Stimulated activated effector memory CD8-positive, alpha-beta T cell treated with anti-CD3 and anti-CD28 coated beads, Interleukin-12 subunit alpha, Interleukin-12 subunit beta, amount 100 ng/mL, for 72 hours (primary cell): ENCODE measurements at regions not wholly inside any gene's neighbourhood (a gene's known extent, or its start where the extent isn't known, plus 50 kb on each side); places are given as distances from the start of the nearest gene placed in this dataset.

Source experiments
- ATAC-seq: fragments of 150-1000 bp; cut with Tn5 transposase; 2 replicates; pipeline ENCODE4 v1.10.0; 2021
- DNase-seq, 2 donors: peaks; one replicate each; pipeline ENCODE4 v3.0.0; 2021 to 2022; ENCODE audit warnings: low spot score in 2 of 2
- H3K27ac Mint-ChIP-seq: one replicate; pipeline ENCODE4 v1.8.0; 2022; ENCODE audit warnings: mild to moderate bottlenecking, mixed read lengths
- H3K36me3 Mint-ChIP-seq: one replicate; pipeline ENCODE4 v1.8.0; 2022; ENCODE audit warnings: mild to moderate bottlenecking, mixed read lengths
- H3K4me1 Mint-ChIP-seq: one replicate; pipeline ENCODE4 v1.8.0; 2022; ENCODE audit warnings: mixed read lengths
- H3K4me3 Mint-ChIP-seq: one replicate; pipeline ENCODE4 v1.8.0; 2022; ENCODE audit warnings: mild to moderate bottlenecking, mixed read lengths
- H3K9me3 Mint-ChIP-seq: one replicate; pipeline ENCODE4 v1.8.0; 2022; ENCODE audit warnings: mixed read lengths

- no peaks in the 10 kb centered on the region for H3K36me3 Mint-ChIP-seq
- no peaks in the 10 kb centered on the region for H3K4me1 Mint-ChIP-seq
- no peak overlapping the region for H3K27ac Mint-ChIP-seq
- no peak overlapping the region for H3K4me3 Mint-ChIP-seq
- peak; percentile 19 for ATAC-seq
- no peaks in the 10 kb centered on the region for H3K9me3 Mint-ChIP-seq
- no peak for DNase-seq
Measured at GRCh38 chr2:205860885-205861284, 178.6 kb downstream of the NRP2 start.

GRCh38 chr2:205860181-205860580, 177.9 kb downstream of the NRP2 start:
- no peaks in the 10 kb centered on the region for H3K36me3 Mint-ChIP-seq
- peak; percentile 22 for ATAC-seq

GRCh38 chr2:205858881-205859441, 176.7 kb downstream of the NRP2 start:
- no peak for ATAC-seq
- H3K9me3 Mint-ChIP-seq: no peaks in the 10 kb centered on the region

More at GRCh38 chr2:205860181-205860580, 177.9 kb downstream of the NRP2 start:
- no peak for DNase-seq
- Mint-ChIP-seq H3K9me3 (no peaks in the 10 kb centered on the region), H3K4me3 (no peak overlapping the region), H3K4me1 (no peaks in the 10 kb centered on the region), H3K27ac (no peak overlapping the region)

GRCh38 chr2:205858275-205858674, 176.0 kb downstream of the NRP2 start:
- no peaks in the 10 kb centered on the region for H3K9me3 Mint-ChIP-seq
- no peak for DNase-seq
- H3K36me3 Mint-ChIP-seq: no peaks in the 10 kb centered on the region
- no peak overlapping the region for H3K4me3 Mint-ChIP-seq
- H3K4me1 Mint-ChIP-seq: no peaks in the 10 kb centered on the region
- ATAC-seq: no peak
- H3K27ac Mint-ChIP-seq: no peak overlapping the region

More at GRCh38 chr2:205858881-205859441, 176.7 kb downstream of the NRP2 start:
- Mint-ChIP-seq H3K36me3 (no peaks in the 10 kb centered on the region), H3K27ac (no peak overlapping the region), H3K4me3 (no peak overlapping the region), H3K4me1 (no peaks in the 10 kb centered on the region)
- DNase-seq: no peak

GRCh38 chr2:205857520-205858237, 175.4 kb downstream of the NRP2 start:
- DNase-seq: no peak
- Mint-ChIP-seq H3K9me3 (no peaks in the 10 kb centered on the region), H3K4me1 (no peaks in the 10 kb centered on the region), H3K36me3 (no peaks in the 10 kb centered on the region), H3K4me3 (no peak overlapping the region), H3K27ac (no peak overlapping the region)
- ATAC-seq: no peak

GRCh38 chr2:205852457-205852856, 170.2 kb downstream of the NRP2 start:
- no peak overlapping the region for H3K27ac Mint-ChIP-seq
- no peaks in the 10 kb centered on the region for H3K36me3 Mint-ChIP-seq
- no peak for DNase-seq
- H3K4me3 Mint-ChIP-seq: no peak overlapping the region
- no peaks in the 10 kb centered on the region for H3K9me3 Mint-ChIP-seq
- no peaks in the 10 kb centered on the region for H3K4me1 Mint-ChIP-seq
- ATAC-seq: no peak

GRCh38 chr2:205850611-205851010, 168.3 kb downstream of the NRP2 start:
- no peak for DNase-seq
- no peaks in the 10 kb centered on the region for H3K4me1 Mint-ChIP-seq
- H3K36me3 Mint-ChIP-seq: no peaks in the 10 kb centered on the region
- H3K4me3 Mint-ChIP-seq: no peak overlapping the region
- H3K27ac Mint-ChIP-seq: no peak overlapping the region
- no peak for ATAC-seq
- H3K9me3 Mint-ChIP-seq: no peaks in the 10 kb centered on the region

GRCh38 chr2:205850132-205850531, 167.8 kb downstream of the NRP2 start:
- no peaks in the 10 kb centered on the region for H3K4me1 Mint-ChIP-seq
- H3K36me3 Mint-ChIP-seq: no peaks in the 10 kb centered on the region
- no peaks in the 10 kb centered on the region for H3K9me3 Mint-ChIP-seq
- ATAC-seq (no peak), DNase-seq (no peak)
- H3K27ac Mint-ChIP-seq: no peak overlapping the region
- no peak overlapping the region for H3K4me3 Mint-ChIP-seq

GRCh38 chr2:205849136-205849535, 166.8 kb downstream of the NRP2 start:
- ATAC-seq (no peak), DNase-seq (no peak)
- Mint-ChIP-seq H3K9me3 (no peaks in the 10 kb centered on the region), H3K36me3 (no peaks in the 10 kb centered on the region), H3K4me1 (no peaks in the 10 kb centered on the region), H3K4me3 (no peak overlapping the region), H3K27ac (no peak overlapping the region)

- ATAC-seq: no peak
- Mint-ChIP-seq H3K36me3 (no peaks in the 10 kb centered on the region), H3K9me3 (no peaks in the 10 kb centered on the region), H3K4me1 (no peaks in the 10 kb centered on the region), H3K27ac (no peak overlapping the region), H3K4me3 (no peak overlapping the region)
- DNase-seq: no peak
Measured at GRCh38 chr2:205848601-205849000, 166.3 kb downstream of the NRP2 start.
